ENCODE measurements at regions not wholly inside any gene's neighbourhood (a gene's known extent, or its start where the extent isn't known, plus 50 kb on each side); places are given as distances from the start of the nearest gene placed in this dataset.

DNA sequence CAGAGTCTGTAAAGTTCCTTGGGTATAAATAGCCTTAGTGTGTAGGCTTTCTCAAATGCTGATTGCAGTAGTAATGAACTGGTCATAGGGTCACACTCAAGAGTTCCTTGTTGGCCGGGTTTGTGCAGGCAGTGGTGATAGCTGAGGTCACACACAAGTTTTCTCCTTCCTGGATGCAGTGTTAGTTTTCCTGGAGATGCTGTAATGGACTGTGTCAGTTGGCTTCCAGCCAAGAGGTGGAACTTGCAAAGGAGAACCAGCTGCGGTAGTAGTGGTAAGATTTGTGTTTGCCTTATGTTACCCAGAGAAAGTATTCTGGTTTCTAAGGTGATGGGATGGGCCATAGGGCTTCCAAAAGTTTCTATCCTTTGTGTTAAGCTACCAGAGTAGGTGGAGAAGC, 409.8 kb upstream of the FRG1 start:
- TF ChIP-seq ZBTB21 (tag by site-specific recombination; IDR thresholded peaks at IDR 0.05), result no peak
- TF ChIP-seq, protein P1, sequence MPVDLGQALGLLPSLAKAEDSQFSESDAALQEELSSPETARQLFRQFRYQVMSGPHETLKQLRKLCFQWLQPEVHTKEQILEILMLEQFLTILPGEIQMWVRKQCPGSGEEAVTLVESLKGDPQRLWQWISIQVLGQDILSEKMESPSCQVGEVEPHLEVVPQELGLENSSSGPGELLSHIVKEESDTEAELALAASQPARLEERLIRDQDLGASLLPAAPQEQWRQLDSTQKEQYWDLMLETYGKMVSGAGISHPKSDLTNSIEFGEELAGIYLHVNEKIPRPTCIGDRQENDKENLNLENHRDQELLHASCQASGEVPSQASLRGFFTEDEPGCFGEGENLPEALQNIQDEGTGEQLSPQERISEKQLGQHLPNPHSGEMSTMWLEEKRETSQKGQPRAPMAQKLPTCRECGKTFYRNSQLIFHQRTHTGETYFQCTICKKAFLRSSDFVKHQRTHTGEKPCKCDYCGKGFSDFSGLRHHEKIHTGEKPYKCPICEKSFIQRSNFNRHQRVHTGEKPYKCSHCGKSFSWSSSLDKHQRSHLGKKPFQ (tag by site-specific recombination; IDR thresholded peaks at IDR 0.05), result no peak
- no peak for TF ChIP-seq ZNF175 (tag by site-specific recombination; IDR thresholded peaks at IDR 0.05)
- TF ChIP-seq, protein P2, sequence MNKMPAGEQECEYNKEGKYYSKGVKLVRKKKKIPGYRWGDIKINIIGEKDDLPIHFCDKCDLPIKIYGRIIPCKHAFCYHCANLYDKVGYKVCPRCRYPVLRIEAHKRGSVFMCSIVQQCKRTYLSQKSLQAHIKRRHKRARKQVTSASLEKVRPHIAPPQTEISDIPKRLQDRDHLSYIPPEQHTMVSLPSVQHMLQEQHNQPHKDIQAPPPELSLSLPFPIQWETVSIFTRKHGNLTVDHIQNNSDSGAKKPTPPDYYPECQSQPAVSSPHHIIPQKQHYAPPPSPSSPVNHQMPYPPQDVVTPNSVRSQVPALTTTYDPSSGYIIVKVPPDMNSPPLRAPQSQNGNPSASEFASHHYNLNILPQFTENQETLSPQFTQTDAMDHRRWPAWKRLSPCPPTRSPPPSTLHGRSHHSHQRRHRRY (tag by site-specific recombination; IDR thresholded peaks at IDR 0.05), result no peak
